ENCODE measurements at regions not wholly inside any gene's neighbourhood (a gene's known extent, or its start where the extent isn't known, plus 50 kb on each side); places are given as distances from the start of the nearest gene placed in this dataset.

DNA sequence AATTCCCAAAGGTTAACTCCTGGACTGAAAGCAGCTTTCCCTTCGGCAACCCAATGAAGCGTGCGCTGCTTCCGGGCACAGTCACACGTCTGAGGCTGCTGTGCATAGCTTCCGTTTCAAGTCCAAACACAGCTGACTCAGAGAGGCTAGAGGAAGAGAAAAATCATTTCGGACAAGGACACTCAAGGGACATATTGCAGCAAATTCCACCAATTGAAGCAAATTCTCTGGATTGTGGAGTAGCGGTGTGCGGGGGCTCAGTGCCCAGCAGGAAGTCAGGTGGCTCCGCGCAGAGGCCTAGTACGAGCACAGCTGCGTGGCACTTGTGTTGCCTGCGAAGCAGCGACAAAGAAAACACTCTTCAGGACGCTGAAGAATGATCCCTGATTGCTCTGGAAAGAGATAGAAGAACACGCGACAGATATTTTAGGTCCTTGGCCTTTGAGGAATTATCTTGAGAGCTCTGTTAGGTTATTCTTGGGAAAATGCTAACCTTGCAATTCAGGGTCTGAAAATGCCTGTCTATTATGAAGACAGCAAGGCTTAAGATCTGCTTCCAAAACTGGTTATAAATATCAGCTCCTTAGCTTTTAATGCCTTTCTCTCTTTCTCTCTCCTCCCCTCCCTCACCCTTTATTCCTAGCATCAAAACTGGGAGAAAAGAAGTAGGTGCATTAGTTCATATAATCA is 352.6 kb upstream of the DLGAP1 start:
- TF ChIP-seq POLR2A (IDR thresholded peaks at IDR 0.05) = no peak
- TF ChIP-seq, protein P1, sequence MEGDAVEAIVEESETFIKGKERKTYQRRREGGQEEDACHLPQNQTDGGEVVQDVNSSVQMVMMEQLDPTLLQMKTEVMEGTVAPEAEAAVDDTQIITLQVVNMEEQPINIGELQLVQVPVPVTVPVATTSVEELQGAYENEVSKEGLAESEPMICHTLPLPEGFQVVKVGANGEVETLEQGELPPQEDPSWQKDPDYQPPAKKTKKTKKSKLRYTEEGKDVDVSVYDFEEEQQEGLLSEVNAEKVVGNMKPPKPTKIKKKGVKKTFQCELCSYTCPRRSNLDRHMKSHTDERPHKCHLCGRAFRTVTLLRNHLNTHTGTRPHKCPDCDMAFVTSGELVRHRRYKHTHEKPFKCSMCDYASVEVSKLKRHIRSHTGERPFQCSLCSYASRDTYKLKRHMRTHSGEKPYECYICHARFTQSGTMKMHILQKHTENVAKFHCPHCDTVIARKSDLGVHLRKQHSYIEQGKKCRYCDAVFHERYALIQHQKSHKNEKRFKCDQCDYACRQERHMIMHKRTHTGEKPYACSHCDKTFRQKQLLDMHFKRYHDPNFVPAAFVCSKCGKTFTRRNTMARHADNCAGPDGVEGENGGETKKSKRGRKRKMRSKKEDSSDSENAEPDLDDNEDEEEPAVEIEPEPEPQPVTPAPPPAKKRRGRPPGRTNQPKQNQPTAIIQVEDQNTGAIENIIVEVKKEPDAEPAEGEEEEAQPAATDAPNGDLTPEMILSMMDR (IDR thresholded peaks at IDR 0.05) = no peak
- TF ChIP-seq EP300 (IDR thresholded peaks at IDR 0.05) = no peak
